ENCODE measurements at regions not wholly inside any gene's neighbourhood (a gene's known extent, or its start where the extent isn't known, plus 50 kb on each side); places are given as distances from the start of the nearest gene placed in this dataset.

- Histone ChIP-seq H3K4me3 (no peak overlapping the region), H3K27me3 (replicated peaks in 1 of 7) (peaks cover 0 to 14% (median 0%) of the 10 kb centered on the region in 7 donors), H3K27ac (no peak overlapping the region), H3K4me1 (peaks cover 0 to 11% (median 3%) of the 10 kb centered on the region in 6 donors), H3K9me3 (no peaks in the 10 kb centered on the region), H3K36me3 (no peaks in the 10 kb centered on the region)
- 69 to 77% (median 73%) methylated on average over 5 of the region's 5 CpGs for WGBS, 5 donors
- intact Hi-C loops (cut with DNase I; ENCODE audit: low total_unique reads): loop anchor here (5.0 kb wide), 1 partner anchor 965 kb away; the partner anchor contains the start of gene HS3ST3B1
- TF ChIP-seq CTCF (IDR thresholded peaks at IDR 0.05 in 8 of 11, conservative IDR thresholded peaks at IDR 0.05 in 3 of 11) (no peak), POLR2AphosphoS5 (IDR thresholded peaks at IDR 0.05) (no peak), POLR2A (IDR thresholded peaks at IDR 0.05) (no peak)
- no peak for DNase-seq
Measured at GRCh38 chr17:13337151-13337550, 264.6 kb downstream of the HS3ST3A1 start.

GRCh38 chr17:13334374-13334773, 267.4 kb downstream of the HS3ST3A1 start:
- peaks cover 0 to 11% (median 3%) of the 10 kb centered on the region in 6 donors for H3K4me1 ChIP-seq
- no peaks in the 10 kb centered on the region for H3K9me3 ChIP-seq
- 75 to 97% (median 77%) methylated on average over 1 of the region's 1 CpG for WGBS, 5 donors
- TF ChIP-seq POLR2A (IDR thresholded peaks at IDR 0.05): no peak
- no peak for TF ChIP-seq CTCF (IDR thresholded peaks at IDR 0.05 in 8 of 11, conservative IDR thresholded peaks at IDR 0.05 in 3 of 11)
- no peak for TF ChIP-seq POLR2AphosphoS5 (IDR thresholded peaks at IDR 0.05)
- DNase-seq: no peak
- H3K4me3 ChIP-seq: no peak overlapping the region
- H3K27ac ChIP-seq: no peak overlapping the region
- H3K27me3 ChIP-seq (replicated peaks in 1 of 7): peaks cover 0 to 14% (median 0%) of the 10 kb centered on the region in 7 donors
- H3K36me3 ChIP-seq: no peaks in the 10 kb centered on the region
- intact Hi-C loops (cut with DNase I; ENCODE audit: low total_unique reads): no loop called here

- TF ChIP-seq POLR2A (IDR thresholded peaks at IDR 0.05) (no peak), POLR2AphosphoS5 (IDR thresholded peaks at IDR 0.05) (no peak), CTCF (IDR thresholded peaks at IDR 0.05 in 8 of 11, conservative IDR thresholded peaks at IDR 0.05 in 3 of 11) (no peak)
- Histone ChIP-seq H3K4me3 (no peak overlapping the region), H3K27me3 (replicated peaks in 1 of 7) (peaks cover 0 to 9% (median 0%) of the 10 kb centered on the region in 7 donors), H3K4me1 (peaks cover 0 to 11% (median 3%) of the 10 kb centered on the region in 6 donors), H3K36me3 (no peaks in the 10 kb centered on the region), H3K9me3 (no peaks in the 10 kb centered on the region), H3K27ac (no peak overlapping the region)
- intact Hi-C loops (cut with DNase I; ENCODE audit: low total_unique reads): no loop called here
- no peak for DNase-seq
- 85 to 98% (median 90%) methylated on average over 2 of the region's 2 CpGs for WGBS, 5 donors
Measured at GRCh38 chr17:13333661-13334060, 268.1 kb downstream of the HS3ST3A1 start.

DNA sequence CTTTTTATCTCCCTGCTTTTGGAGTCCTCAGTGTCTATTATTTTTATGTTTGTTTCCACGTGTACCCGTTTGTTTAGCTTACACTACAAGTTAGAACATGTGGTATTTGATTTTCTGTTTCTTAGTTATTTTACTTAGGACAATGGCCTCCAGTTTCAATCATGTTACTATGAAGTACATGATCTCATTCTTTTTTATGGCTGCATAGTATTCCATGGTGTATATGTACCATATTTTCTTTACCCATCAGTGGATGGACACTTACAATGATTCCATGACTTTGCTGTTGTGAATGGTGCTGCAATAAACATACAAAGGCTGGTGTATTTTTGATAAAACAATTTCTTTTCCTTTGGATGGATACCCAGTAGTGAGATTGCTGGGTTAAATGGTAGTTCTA, 269.5 kb downstream of the HS3ST3A1 start:
- TF ChIP-seq POLR2AphosphoS5 (IDR thresholded peaks at IDR 0.05): no peak
- TF ChIP-seq POLR2A (IDR thresholded peaks at IDR 0.05): no peak
- no peak for TF ChIP-seq CTCF (IDR thresholded peaks at IDR 0.05 in 8 of 11, conservative IDR thresholded peaks at IDR 0.05 in 3 of 11)
- no peak for DNase-seq
- Histone ChIP-seq H3K4me1 (no peaks in the 10 kb centered on the region), H3K4me3 (no peak overlapping the region), H3K27ac (no peak overlapping the region), H3K9me3 (no peaks in the 10 kb centered on the region), H3K36me3 (no peaks in the 10 kb centered on the region), H3K27me3 (replicated peaks in 1 of 7) (no peaks in the 10 kb centered on the region)
- intact Hi-C loops (cut with DNase I; ENCODE audit: low total_unique reads): no loop called here
- 91 to 98% (median 97%) methylated on average over 2 of the region's 2 CpGs for WGBS, 5 donors

Data from spleen (tissue), 11 donors.